Liver (tissue), 3 donors: ENCODE measurements at regions not wholly inside any gene's neighbourhood (a gene's known extent, or its start where the extent isn't known, plus 50 kb on each side); places are given as distances from the start of the nearest gene placed in this dataset.

Source experiments
- FOXA2 ChIP-seq: IDR thresholded peaks from 2 replicates; pipeline ENCODE4 v1.6.1; 2016; ENCODE audit warnings: antibody characterized with exemption
- JUND ChIP-seq, 2 donors: IDR thresholded peaks; 2 replicates each; pipeline ENCODE4 v1.6.1; 2016; ENCODE audit warnings: antibody characterized with exemption in 2 of 2
- RAD21 ChIP-seq, 2 donors: IDR thresholded peaks; 2 replicates each; pipeline ENCODE4 v1.6.1; 2016; ENCODE audit warnings: antibody characterized with exemption in 2 of 2, mild to moderate bottlenecking in 2 of 2
- RXRA ChIP-seq, 2 donors: IDR thresholded peaks; 2 replicates each; pipeline ENCODE4 v1.6.1; 2017 to 2018; ENCODE audit warnings: antibody characterized with exemption in 2 of 2, mild to moderate bottlenecking in 1 of 2
- SP1 ChIP-seq: IDR thresholded peaks from 2 replicates; pipeline ENCODE4 v1.6.1; 2018; ENCODE audit warnings: antibody characterized with exemption, mild to moderate bottlenecking
- TAF1 ChIP-seq: conservative IDR thresholded peaks from 2 replicates; pipeline ENCODE4 v1.6.1; 2016; ENCODE audit warnings: antibody characterized with exemption, mild to moderate bottlenecking
- YY1 ChIP-seq: IDR thresholded peaks from 2 replicates; pipeline ENCODE4 v1.6.1; 2016; ENCODE audit warnings: antibody characterized with exemption, mild to moderate bottlenecking
- TF ChIP-seq, protein P1 (sequence below): fragments of 150-350 bp; IDR thresholded peaks from 2 replicates; pipeline ENCODE4 v1.5.1; 2017; ENCODE audit warnings: improper control_type of control experiment, low read depth, low read length; ENCODE audit not compliant: missing input control
- TF ChIP-seq, protein P2 (sequence below): IDR thresholded peaks from 2 replicates; pipeline ENCODE4 v1.6.1; 2016; ENCODE audit warnings: antibody characterized with exemption
- TF ChIP-seq, protein P3 (sequence below): IDR thresholded peaks from 2 replicates; pipeline ENCODE4 v1.6.1; 2016; ENCODE audit warnings: antibody characterized with exemption, mild to moderate bottlenecking
- donor health status: healthy.
- donor health status: healthy.

GRCh38 chr12:127790376-127790775 is 476.6 kb upstream of the TMEM132C start:
- TF ChIP-seq, protein P1, sequence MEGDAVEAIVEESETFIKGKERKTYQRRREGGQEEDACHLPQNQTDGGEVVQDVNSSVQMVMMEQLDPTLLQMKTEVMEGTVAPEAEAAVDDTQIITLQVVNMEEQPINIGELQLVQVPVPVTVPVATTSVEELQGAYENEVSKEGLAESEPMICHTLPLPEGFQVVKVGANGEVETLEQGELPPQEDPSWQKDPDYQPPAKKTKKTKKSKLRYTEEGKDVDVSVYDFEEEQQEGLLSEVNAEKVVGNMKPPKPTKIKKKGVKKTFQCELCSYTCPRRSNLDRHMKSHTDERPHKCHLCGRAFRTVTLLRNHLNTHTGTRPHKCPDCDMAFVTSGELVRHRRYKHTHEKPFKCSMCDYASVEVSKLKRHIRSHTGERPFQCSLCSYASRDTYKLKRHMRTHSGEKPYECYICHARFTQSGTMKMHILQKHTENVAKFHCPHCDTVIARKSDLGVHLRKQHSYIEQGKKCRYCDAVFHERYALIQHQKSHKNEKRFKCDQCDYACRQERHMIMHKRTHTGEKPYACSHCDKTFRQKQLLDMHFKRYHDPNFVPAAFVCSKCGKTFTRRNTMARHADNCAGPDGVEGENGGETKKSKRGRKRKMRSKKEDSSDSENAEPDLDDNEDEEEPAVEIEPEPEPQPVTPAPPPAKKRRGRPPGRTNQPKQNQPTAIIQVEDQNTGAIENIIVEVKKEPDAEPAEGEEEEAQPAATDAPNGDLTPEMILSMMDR: no peak
- TF ChIP-seq, protein P2, sequence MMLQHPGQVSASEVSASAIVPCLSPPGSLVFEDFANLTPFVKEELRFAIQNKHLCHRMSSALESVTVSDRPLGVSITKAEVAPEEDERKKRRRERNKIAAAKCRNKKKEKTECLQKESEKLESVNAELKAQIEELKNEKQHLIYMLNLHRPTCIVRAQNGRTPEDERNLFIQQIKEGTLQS: no peak
- TF ChIP-seq FOXA2 (no peak), SP1 (no peak), TAF1 (no peak), JUND (IDR thresholded peaks at IDR 0.05) (no peak), RAD21 (IDR thresholded peaks at IDR 0.05) (no peak), RXRA (IDR thresholded peaks at IDR 0.05) (no peak), YY1 (no peak)
- TF ChIP-seq, protein P3, sequence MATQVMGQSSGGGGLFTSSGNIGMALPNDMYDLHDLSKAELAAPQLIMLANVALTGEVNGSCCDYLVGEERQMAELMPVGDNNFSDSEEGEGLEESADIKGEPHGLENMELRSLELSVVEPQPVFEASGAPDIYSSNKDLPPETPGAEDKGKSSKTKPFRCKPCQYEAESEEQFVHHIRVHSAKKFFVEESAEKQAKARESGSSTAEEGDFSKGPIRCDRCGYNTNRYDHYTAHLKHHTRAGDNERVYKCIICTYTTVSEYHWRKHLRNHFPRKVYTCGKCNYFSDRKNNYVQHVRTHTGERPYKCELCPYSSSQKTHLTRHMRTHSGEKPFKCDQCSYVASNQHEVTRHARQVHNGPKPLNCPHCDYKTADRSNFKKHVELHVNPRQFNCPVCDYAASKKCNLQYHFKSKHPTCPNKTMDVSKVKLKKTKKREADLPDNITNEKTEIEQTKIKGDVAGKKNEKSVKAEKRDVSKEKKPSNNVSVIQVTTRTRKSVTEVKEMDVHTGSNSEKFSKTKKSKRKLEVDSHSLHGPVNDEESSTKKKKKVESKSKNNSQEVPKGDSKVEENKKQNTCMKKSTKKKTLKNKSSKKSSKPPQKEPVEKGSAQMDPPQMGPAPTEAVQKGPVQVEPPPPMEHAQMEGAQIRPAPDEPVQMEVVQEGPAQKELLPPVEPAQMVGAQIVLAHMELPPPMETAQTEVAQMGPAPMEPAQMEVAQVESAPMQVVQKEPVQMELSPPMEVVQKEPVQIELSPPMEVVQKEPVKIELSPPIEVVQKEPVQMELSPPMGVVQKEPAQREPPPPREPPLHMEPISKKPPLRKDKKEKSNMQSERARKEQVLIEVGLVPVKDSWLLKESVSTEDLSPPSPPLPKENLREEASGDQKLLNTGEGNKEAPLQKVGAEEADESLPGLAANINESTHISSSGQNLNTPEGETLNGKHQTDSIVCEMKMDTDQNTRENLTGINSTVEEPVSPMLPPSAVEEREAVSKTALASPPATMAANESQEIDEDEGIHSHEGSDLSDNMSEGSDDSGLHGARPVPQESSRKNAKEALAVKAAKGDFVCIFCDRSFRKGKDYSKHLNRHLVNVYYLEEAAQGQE: no peak
